ENCODE measurements at regions not wholly inside any gene's neighbourhood (a gene's known extent, or its start where the extent isn't known, plus 50 kb on each side); places are given as distances from the start of the nearest gene placed in this dataset.
"Not testable (repeated sequence)": the region's sequence is repeated elsewhere in the genome, so short reads cannot be mapped to it uniquely, and the experiment has no call there.

DNA sequence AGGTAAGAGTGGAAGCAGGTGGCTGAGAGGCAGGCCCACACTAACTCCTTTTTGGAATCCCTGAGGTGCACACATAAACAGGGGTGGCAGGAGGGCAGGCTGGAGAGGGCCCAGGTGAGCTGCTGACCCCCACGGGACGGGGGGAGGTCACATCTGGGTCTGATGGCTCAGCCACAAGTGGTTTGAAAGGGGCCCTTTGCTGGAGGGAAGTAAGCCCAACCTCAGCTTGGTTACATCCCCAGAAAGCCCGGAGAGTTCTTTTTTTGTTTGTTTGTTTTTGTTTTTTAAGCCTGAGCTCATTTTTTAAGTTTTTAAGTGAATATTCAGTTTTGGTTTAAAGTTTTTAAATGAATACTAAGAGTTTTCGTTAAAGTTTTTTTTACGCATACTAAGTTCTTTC is 72.8 kb upstream of the CUX1 start:
- DNase-seq = no peak

DNA sequence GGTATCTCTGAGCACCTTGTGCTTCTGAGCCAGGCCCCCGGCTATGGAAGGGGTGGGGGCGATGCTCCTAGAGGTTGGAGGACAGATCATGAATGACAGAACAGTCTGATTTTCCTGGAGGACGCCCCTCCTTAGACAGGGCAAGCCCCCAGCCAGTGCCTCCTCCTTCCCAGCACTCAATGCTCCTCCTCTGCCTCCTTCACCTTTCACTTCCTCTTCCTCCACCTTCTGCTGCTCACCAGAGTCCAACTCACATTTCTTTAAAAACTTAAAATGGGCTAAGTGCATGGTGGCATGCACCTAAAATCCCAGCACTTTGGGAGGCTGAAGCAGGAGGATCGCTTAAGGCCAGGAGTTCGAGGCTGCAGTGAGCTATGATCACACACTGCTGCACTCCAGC is 71.1 kb upstream of the CUX1 start:
- no peak for DNase-seq

DNA sequence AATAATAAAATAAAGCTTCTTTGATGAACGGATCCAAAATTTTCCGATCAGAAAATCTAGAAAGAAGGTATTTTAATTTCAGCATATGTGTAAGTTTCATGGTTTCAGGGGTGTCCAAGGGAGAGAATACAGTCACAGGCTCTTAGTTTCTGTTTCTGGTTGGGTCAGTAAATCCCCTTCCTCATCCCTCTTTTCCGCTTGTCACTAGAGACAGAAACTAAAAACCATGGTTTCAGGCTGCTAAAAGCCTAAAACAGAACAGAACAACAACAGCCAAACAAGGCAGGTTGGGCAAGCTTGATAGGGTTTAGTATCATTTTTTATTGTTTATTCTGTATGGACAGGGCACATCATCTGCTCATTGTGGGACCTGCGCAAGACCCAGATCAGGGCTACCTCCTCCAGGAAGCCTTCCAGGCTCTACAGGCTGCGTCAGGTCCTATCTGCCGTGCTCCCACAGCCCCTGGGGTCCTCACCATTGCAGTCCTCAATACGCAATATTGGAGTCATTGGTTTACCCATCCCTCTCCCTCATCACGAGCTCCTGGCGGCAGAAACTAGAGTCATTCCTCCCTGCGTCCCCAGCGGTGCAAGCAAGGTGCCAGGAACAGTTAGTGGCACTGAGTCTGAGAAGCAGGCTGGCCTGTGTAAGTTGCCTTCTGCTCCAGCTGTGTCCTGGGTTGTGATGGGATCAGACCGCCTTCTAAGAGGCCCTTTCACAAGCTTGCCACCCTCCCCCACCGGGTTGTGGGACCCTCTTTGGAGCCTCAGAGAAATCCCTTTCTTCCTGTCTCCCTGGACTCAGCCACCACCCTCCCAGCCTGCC is 70.2 kb upstream of the CUX1 start:
- no peak for DNase-seq

DNA sequence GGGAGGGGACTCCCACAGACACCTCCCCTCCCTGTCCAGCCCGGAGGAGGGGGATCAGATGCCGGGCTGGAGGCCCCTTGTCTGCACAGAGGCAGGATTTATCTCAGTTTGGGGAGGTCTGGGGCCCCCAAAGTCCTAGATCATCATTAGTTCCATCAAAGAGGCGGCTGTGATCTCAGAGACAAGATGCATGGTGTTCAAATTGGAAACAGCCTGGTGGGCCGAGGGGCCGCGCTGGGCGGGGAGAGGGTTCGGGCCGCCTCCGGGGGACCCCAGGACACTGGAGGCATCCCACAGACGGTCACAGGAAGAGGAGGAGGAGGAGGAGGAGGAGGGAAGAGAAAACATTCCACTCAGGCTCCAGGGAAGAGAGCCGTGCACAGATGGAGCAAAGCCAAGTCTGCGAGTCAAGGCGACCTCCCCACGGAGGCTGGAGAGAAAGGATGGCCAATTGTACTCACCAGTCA is 69.5 kb upstream of the CUX1 start:
- DNase-seq = no peak

DNA sequence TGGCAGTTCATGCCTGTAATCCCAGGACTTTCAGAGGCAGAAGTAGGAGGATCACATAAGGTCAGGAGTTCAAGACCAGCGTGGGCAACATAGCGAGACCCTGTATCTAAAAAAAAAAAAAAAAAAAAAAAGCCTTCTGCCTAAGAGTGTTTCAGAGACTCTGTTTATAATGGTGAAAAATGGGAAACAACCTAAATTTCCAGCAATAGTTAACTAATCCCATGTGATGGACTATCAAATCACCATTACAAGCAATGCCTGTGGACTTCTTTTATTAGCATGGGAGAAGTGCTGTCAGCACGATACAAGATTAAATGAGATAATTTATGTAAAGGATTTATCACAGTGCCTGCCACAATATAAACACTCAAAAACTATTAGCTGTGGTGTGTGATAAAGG is 67.5 kb upstream of the CUX1 start:
- no peak for DNase-seq

DNA sequence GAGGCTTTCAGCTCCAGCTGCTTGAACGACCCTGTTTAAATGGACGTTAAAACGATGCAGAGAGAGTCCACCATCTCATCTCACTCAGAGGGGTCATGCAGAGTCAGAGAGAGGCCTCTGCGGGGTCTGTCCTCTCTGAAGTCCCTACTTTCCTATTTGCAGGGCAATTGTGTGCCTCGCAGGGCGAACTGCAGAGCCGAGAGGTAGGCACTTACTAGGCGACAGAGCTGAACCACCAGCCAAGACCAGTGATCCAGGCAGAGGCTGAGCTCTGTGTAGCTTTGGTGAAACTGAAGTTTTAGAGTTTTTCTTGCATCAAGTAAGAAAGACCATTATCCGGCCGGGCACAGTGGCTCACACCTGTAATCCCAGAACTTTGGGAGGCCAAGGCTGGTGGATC is 64.1 kb upstream of the CUX1 start:
- DNase-seq = no peak

DNA sequence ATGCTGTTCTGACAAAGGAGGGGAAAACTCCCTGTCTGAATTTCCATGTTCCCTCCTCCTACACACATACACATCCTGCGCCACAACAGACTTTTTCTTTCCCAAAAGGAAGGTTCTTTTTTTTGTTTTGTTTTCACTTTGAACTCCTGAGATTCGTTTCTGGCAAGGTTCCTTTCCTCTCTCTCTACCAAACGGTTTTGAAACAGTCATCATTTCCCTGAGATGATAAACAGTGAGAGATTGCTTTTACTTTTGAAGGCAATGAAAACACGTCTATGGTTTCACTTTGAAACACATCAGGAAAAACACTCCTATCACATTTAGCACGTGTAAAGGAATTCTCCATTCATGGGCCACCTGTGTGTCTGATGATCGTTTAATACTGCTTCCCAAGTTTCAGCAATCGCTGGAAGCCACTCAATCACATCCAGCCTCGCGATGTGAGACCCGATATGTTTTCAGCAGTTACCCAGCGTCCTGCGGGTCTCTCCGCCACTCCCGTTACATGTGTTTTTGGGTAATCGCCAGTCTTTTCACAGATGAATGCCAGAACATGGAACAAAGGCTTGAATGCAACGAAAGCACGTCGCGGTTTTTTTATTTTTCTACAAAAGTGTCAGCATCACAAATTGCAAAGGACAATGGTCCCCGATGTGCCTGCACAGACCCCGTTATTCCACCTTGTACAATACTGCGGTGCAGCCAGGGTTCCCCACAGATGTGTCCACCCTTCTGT is 62.8 kb upstream of the CUX1 start:
- DNase-seq = peak; percentile 59

DNA sequence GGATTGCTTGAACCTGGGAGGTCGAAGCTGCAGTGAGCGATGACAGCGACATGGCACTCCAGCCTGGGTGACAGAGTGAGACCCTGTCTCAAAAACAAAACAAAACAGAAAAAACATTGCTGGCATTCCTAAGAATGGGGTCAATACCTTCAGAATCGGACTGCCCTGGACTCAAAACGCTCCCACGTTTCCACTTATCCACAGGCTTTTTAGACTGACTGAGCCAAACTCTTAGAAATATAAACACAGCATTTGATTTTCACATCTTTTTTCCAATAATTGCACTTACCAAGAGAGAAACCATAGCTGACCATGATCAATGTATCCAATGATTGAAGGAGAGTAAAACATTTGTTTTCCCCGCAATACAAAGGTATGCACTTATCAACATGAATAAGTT is 59.5 kb upstream of the CUX1 start:
- DNase-seq = no peak

DNA sequence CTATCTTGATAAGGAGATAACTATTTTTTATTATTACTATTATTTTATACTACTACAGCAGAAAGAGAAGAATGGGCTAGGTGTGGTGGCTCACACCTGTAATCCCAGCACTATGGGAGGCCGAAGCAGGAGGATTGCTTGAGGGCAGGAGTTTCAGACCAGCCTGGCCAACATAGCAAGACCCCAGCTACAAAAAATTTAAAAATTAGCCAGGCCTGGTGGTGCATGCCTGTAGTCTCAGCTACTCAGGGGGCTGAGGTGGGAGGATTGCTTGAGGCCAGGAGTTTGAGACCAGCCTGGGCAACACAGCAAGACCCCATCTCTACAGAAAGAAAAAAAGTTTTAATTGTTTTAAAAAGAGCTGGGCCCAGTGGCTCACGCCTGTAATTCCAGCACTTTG is 58.9 kb upstream of the CUX1 start:
- DNase-seq = not testable (repeated sequence)

DNA sequence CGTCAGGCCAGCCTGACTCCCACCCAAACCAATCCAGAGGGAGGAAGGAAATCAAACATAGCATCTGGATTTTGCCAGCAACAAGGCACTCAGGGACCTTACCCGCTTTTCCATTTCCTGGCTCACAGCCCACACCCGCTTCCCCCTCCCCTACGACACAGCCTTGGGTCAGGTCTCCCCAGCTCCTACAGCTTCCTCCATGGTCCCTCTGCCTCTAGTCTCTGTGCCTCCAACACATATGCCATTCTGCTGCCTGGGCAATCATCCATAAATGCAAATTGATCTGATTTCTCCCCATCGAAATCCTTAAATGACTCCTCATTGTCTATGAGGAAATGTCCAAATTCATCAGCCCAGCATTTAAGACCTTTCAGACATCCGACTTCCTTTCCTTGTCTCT is 53.2 kb upstream of the CUX1 start:
- DNase-seq = no peak

DNA sequence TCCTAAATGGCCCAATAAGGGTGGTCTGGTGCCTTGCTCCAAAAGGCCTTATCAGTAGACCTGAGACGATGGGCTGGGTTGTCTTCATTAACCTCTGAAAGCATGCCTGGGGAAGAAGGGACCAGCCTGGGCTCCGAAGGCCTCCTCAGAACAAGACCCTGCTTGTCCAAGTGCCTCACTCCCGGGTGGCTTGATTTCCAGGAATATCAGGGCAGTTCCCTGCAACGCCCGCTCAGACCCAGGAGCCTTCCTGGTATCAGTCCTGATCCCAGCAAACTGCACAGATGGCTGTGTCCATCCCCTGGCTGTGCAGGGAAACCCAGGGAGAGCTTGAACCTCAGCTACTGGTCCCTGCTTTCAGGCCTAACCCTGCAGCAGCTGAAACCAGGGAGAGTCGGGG is 49.9 kb upstream of the CUX1 start:
- DNase-seq = no peak

All from NCI-H2227 treated with DMSO at 0.1 percent for 48 hours (cell line).